IMR-90 (cell line): ENCODE measurements at regions not wholly inside any gene's neighbourhood (a gene's known extent, or its start where the extent isn't known, plus 50 kb on each side); places are given as distances from the start of the nearest gene placed in this dataset.

Source experiments
- ATAC-seq: fragments of 200-7000 bp; cut with Tn5 transposase; 2 replicates; pipeline ENCODE4 v1.9.1; 2020; ENCODE audit warnings: low read depth, mild to moderate bottlenecking, moderate library complexity
- BruUV-seq: library from RNA; stranded (reverse); fragments of 400-500 nt; replicated peaks from 2 replicates; lab custom pipeline; 2021; lab: Mats Ljungman, UMichigan
- CTCF ChIA-PET: fragments of 300-600 bp; formaldehyde crosslinking; extraction: SDS; loops from one replicate; lab custom pipeline; 2021; ENCODE audit warnings: antibody characterized with exemption; lab: Yijun Ruan, JAX
- POLR2A ChIA-PET: fragments of 300-600 bp; sonication (Branson Sonifier 250); formaldehyde crosslinking; loops from one replicate; lab custom pipeline; 2022; ENCODE audit warnings: antibody characterized with exemption; ENCODE audit not compliant: unreplicated experiment; lab: Charles Lee
- DNase-seq: peaks from one replicate; pipeline ENCODE4 v3.0.0; 2013
- H2AFZ ChIP-seq: replicated peaks from 2 replicates; pipeline ENCODE3; 2013; ENCODE audit warnings: low read length, mild to moderate bottlenecking; ENCODE audit not compliant: poor library complexity
- H2AK5ac ChIP-seq: 2 replicates; pipeline ENCODE4 v1.6.1; 2013; ENCODE audit warnings: low read depth, low read length, inconsistent platforms
- H2AK9ac ChIP-seq: replicated peaks from 2 replicates; pipeline ENCODE3; 2013; ENCODE audit warnings: mild to moderate bottlenecking, low read depth, low read length, moderate library complexity; ENCODE audit not compliant: poor library complexity
- H2BK120ac ChIP-seq: 2 replicates; pipeline ENCODE4 v1.6.1; 2013; ENCODE audit warnings: low read depth, low read length, inconsistent platforms
- H2BK15ac ChIP-seq: 3 replicates; pipeline ENCODE4 v1.6.1; 2013; ENCODE audit warnings: low read depth, low read length, inconsistent platforms
- H2BK20ac ChIP-seq: 2 replicates; pipeline ENCODE4 v1.6.1; 2013; ENCODE audit warnings: low read depth, mild to moderate bottlenecking, inconsistent platforms, low read length, moderate library complexity
- H2BK5ac ChIP-seq: 2 replicates; pipeline ENCODE4 v1.6.1; 2013; ENCODE audit warnings: mild to moderate bottlenecking, low read depth, low read length, inconsistent platforms; ENCODE audit not compliant: poor library complexity, severe bottlenecking
- H3K14ac ChIP-seq: replicated peaks from 2 replicates; pipeline ENCODE4 v1.6.1; 2013; ENCODE audit warnings: low read depth, low read length, inconsistent platforms
- H3K18ac ChIP-seq: 2 replicates; pipeline ENCODE4 v1.6.1; 2013; ENCODE audit warnings: low read depth, low read length, control low read depth
- H3K23ac ChIP-seq: 2 replicates; pipeline ENCODE4 v1.6.1; 2013; ENCODE audit warnings: low read depth, low read length, inconsistent platforms
- H3K27ac ChIP-seq: 2 replicates; pipeline ENCODE4 v1.5.1; 2013; ENCODE audit warnings: mild to moderate bottlenecking, control low read depth, low read length; ENCODE audit not compliant: insufficient read depth
- H3K27me3 ChIP-seq: 2 replicates; pipeline ENCODE4 v1.6.1; 2013; ENCODE audit warnings: low read length; ENCODE audit not compliant: control insufficient read depth, insufficient read depth
- H3K36me3 ChIP-seq: 2 replicates; pipeline ENCODE4 v1.6.1; 2013; ENCODE audit warnings: low read length, mixed read lengths; ENCODE audit not compliant: control insufficient read depth, insufficient read depth
- H3K4ac ChIP-seq: 2 replicates; pipeline ENCODE4 v1.6.1; 2013; ENCODE audit warnings: low read depth, low read length, inconsistent platforms
- H3K4me1 ChIP-seq: 2 replicates; pipeline ENCODE4 v1.6.1; 2013; ENCODE audit warnings: low read length, mixed read lengths; ENCODE audit not compliant: control insufficient read depth, insufficient read depth
- H3K4me2 ChIP-seq: 2 replicates; pipeline ENCODE4 v1.6.1; 2013; ENCODE audit warnings: low read depth, mild to moderate bottlenecking, control low read depth, low read length, moderate library complexity
- H3K4me3 ChIP-seq: 2 replicates; pipeline ENCODE4 v1.5.1; 2013; ENCODE audit warnings: low read depth, mild to moderate bottlenecking, control low read depth, low read length, moderate library complexity; ENCODE audit not compliant: insufficient read depth
- H3K56ac ChIP-seq: 2 replicates; pipeline ENCODE4 v1.6.1; 2013; ENCODE audit warnings: low read length, inconsistent platforms; ENCODE audit not compliant: insufficient read depth; ENCODE audit errors: extremely low read depth
- H3K79me1 ChIP-seq, 2 experiments: 2 replicates each; pipeline ENCODE4 v1.6.1; 2013; ENCODE audit warnings: low read length in 2 of 2, inconsistent platforms in 1 of 2, low read depth in 1 of 2
- H3K9ac ChIP-seq: 2 replicates; pipeline ENCODE4 v1.6.1; 2013; ENCODE audit warnings: low read depth, low read length, control low read depth
- H3K9me1 ChIP-seq: 2 replicates; pipeline ENCODE4 v1.6.1; 2013; ENCODE audit warnings: low read length, inconsistent platforms; ENCODE audit not compliant: insufficient read depth
- H3K9me3 ChIP-seq: 2 replicates; pipeline ENCODE4 v1.6.1; 2013; ENCODE audit warnings: low read length; ENCODE audit not compliant: control insufficient read depth, insufficient read depth
- H4K20me1 ChIP-seq: 2 replicates; pipeline ENCODE4 v1.6.1; 2013; ENCODE audit warnings: low read length, inconsistent platforms; ENCODE audit not compliant: insufficient read depth
- H4K5ac ChIP-seq: 2 replicates; pipeline ENCODE4 v1.6.1; 2013; ENCODE audit warnings: mild to moderate bottlenecking, low read depth, low read length, control low read depth
- H4K8ac ChIP-seq, 2 experiments: 2 replicates each; pipeline ENCODE4 v1.6.1; 2013; ENCODE audit warnings: low read depth in 2 of 2, low read length in 2 of 2, control low read depth in 1 of 2, inconsistent platforms in 1 of 2
- H4K91ac ChIP-seq: 2 replicates; pipeline ENCODE4 v1.6.1; 2013; ENCODE audit warnings: low read depth, low read length, inconsistent platforms; ENCODE audit not compliant: insufficient read depth
- BHLHE40 ChIP-seq: fragments of 150-350 bp; IDR thresholded peaks from 2 replicates; pipeline ENCODE4 v1.6.1; 2016; ENCODE audit warnings: mild to moderate bottlenecking, low read depth, low read length
- CEBPB ChIP-seq: IDR thresholded peaks from 2 replicates; pipeline ENCODE4 v1.6.1; 2012; ENCODE audit warnings: low read depth, low read length, improper control_type of control experiment
- CHD1 ChIP-seq: IDR thresholded peaks from 2 replicates; pipeline ENCODE4 v1.6.1; 2012; ENCODE audit warnings: low read depth, low read length, improper control_type of control experiment
- FOS ChIP-seq: fragments of 150-350 bp; IDR thresholded peaks from 2 replicates; pipeline ENCODE4 v1.6.1; 2016; ENCODE audit warnings: low read depth, low read length
- MAFK ChIP-seq: IDR thresholded peaks from 2 replicates; pipeline ENCODE4 v1.6.1; 2012; ENCODE audit warnings: low read depth, low read length, improper control_type of control experiment
- MXI1 ChIP-seq: IDR thresholded peaks from 2 replicates; pipeline ENCODE4 v1.6.1; 2012; ENCODE audit warnings: low read depth, mild to moderate bottlenecking, low read length, moderate library complexity, borderline replicate concordance
- NFE2L2 ChIP-seq: fragments of 150-350 bp; IDR thresholded peaks from 2 replicates; pipeline ENCODE4 v1.6.1; 2016; ENCODE audit warnings: low read depth, mild to moderate bottlenecking, low read length
- POLR2A ChIP-seq: IDR thresholded peaks from 2 replicates; pipeline ENCODE4 v1.6.1; 2012; ENCODE audit warnings: mild to moderate bottlenecking, low read depth, low read length
- RCOR1 ChIP-seq: IDR thresholded peaks from 2 replicates; pipeline ENCODE4 v1.6.1; 2012; ENCODE audit warnings: mild to moderate bottlenecking, low read length, improper control_type of control experiment; ENCODE audit not compliant: insufficient replicate concordance
- RFX5 ChIP-seq: IDR thresholded peaks from 2 replicates; pipeline ENCODE4 v1.8.0; 2012; ENCODE audit warnings: low read depth, mild to moderate bottlenecking, low read length, moderate library complexity
- SMC3 ChIP-seq: fragments of 150-350 bp; IDR thresholded peaks from 2 replicates; pipeline ENCODE4 v1.6.1; 2016; ENCODE audit warnings: low read depth, mild to moderate bottlenecking, antibody characterized with exemption, low read length, moderate library complexity
- WGBS, 2 experiments: methylation state at CpG; one replicate each; pipeline versions ENCODE4 v1.1.5 to v1.1.7; 2013; ENCODE audit warnings: missing lambda C conversion rate in 2 of 2; ENCODE audit not compliant: insufficient read length in 1 of 2; ENCODE audit errors: extremely low coverage in 2 of 2; 5-methylcytosine and 5-hydroxymethylcytosine counted together
- dilution Hi-C: fragments of 300-500 bp; cut with HindIII; formaldehyde crosslinking; loops from one replicate; pipeline ENCODE4 v1.14.3; 2018; ENCODE audit warnings: low sequenced_read_pairs; ENCODE audit not compliant: unreplicated experiment
- in situ Hi-C: fragments of 300-500 bp; cut with MboI; formaldehyde crosslinking; loops from 3 replicates; pipeline ENCODE4 v1.14.3; 2019; ENCODE audit warnings: low sequenced_read_pairs, inconsistent platforms, mixed read lengths
- intact Hi-C: fragments of 100-400 bp; cut with micrococcal nuclease; formaldehyde crosslinking; loops from 2 replicates; pipeline ENCODE4 v1.10.0; 2022
- TF ChIP-seq, protein P1 (sequence below): fragments of 150-350 bp; IDR thresholded peaks from 2 replicates; pipeline ENCODE4 v1.6.1; 2016; ENCODE audit warnings: low read depth, mild to moderate bottlenecking, low read length, moderate library complexity, borderline replicate concordance
- TF ChIP-seq, protein P2 (sequence below): fragments of 150-350 bp; IDR thresholded peaks from 2 replicates; pipeline ENCODE4 v1.6.1; 2017; ENCODE audit warnings: mild to moderate bottlenecking, antibody characterized with exemption, low read length, low read depth
- TF ChIP-seq, protein P3 (sequence below): conservative IDR thresholded peaks from 2 replicates; pipeline ENCODE4 v1.5.1; 2012; ENCODE audit warnings: mild to moderate bottlenecking, low read depth, low read length, improper control_type of control experiment

DNA sequence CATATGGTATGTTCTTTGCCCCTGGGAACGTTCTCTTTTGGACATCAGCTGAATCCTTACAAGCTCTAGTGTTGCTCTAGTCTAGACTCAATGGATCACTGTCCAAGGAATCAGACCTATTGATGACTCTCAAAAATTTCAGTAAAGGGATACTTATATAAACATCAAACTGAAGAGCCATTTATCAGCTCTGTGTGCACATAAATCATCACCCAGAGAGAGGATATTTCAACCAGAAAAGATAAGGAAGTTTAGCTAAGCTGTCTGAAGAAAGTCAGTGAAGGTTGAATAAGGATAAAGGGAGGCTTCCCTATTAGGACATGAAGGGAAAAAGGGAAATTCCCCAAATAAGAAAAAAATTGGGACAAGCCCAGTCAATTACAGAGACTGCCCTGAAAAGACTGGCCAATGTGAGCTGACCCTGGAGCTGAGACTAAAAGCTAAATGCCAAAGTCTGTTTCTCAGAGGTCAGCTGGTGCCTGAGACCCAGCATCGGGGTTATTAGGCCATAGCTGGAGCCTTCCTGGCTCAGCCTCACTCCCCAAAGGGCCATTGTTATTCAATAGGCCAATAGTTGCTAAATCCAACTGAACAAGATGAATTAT lies 424.1 kb upstream of the THBS1 start (continued):
- TF ChIP-seq, protein P1, sequence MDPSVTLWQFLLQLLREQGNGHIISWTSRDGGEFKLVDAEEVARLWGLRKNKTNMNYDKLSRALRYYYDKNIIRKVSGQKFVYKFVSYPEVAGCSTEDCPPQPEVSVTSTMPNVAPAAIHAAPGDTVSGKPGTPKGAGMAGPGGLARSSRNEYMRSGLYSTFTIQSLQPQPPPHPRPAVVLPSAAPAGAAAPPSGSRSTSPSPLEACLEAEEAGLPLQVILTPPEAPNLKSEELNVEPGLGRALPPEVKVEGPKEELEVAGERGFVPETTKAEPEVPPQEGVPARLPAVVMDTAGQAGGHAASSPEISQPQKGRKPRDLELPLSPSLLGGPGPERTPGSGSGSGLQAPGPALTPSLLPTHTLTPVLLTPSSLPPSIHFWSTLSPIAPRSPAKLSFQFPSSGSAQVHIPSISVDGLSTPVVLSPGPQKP, result no peak

DNA sequence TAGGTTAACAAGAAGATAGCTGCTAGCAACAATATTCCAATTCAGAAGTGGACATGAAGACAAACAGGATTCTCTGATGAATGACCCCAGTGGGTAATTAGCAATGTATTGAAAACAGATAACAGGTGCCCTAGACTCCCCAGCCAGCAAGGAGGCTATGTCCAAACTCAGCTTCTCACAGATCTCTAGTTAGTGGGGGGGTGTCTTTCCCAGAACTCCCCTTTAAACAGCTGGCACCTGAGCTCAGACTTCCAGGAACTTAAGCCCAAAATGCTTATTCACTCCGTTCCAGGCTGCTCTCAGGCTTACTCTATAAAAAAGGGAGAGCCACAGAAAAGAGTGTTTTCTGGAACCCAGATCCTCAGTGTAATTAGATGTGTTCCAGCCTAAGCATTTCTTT lies 423.0 kb upstream of the THBS1 start:
- dilution Hi-C loops (no loop called here), intact Hi-C loops (no loop called here), in situ Hi-C loops (loop anchor here (25.0 kb wide), 1 partner anchor 604 kb away; no protein-coding TSS in a partner anchor)
- no peak for DNase-seq
- no peak overlapping the region for H2BK120ac ChIP-seq
- no peak overlapping the region for H3K9ac ChIP-seq
- no peak overlapping the region for H3K56ac ChIP-seq
- no peak overlapping the region for H4K91ac ChIP-seq
- peaks cover 5% of the 10 kb centered on the region; the same call in 1 of the 2 replicates for H3K9me1 ChIP-seq
- H3K27me3 ChIP-seq, result no peaks in the 10 kb centered on the region
- ChIA-PET POLR2A (no interaction called here), CTCF (interaction anchor here (0.5 kb wide), 1 partner anchor 453 kb away, joined by 4 read pairs; no protein-coding TSS in a partner anchor)
- TF ChIP-seq MAFK (no peak), POLR2A (no peak), RFX5 (no peak), RCOR1 (no peak), BHLHE40 (no peak), FOS (no peak), MXI1 (no peak), CHD1 (no peak), NFE2L2 (no peak), SMC3 (no peak), CEBPB (no peak)
- TF ChIP-seq, protein P2, sequence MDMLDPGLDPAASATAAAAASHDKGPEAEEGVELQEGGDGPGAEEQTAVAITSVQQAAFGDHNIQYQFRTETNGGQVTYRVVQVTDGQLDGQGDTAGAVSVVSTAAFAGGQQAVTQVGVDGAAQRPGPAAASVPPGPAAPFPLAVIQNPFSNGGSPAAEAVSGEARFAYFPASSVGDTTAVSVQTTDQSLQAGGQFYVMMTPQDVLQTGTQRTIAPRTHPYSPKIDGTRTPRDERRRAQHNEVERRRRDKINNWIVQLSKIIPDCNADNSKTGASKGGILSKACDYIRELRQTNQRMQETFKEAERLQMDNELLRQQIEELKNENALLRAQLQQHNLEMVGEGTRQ, result no peak
- TF ChIP-seq, protein P3, sequence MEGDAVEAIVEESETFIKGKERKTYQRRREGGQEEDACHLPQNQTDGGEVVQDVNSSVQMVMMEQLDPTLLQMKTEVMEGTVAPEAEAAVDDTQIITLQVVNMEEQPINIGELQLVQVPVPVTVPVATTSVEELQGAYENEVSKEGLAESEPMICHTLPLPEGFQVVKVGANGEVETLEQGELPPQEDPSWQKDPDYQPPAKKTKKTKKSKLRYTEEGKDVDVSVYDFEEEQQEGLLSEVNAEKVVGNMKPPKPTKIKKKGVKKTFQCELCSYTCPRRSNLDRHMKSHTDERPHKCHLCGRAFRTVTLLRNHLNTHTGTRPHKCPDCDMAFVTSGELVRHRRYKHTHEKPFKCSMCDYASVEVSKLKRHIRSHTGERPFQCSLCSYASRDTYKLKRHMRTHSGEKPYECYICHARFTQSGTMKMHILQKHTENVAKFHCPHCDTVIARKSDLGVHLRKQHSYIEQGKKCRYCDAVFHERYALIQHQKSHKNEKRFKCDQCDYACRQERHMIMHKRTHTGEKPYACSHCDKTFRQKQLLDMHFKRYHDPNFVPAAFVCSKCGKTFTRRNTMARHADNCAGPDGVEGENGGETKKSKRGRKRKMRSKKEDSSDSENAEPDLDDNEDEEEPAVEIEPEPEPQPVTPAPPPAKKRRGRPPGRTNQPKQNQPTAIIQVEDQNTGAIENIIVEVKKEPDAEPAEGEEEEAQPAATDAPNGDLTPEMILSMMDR, result no peak
- no TSS peak for BruUV-seq
- no peaks in the 10 kb centered on the region for H4K20me1 ChIP-seq
- H2AK5ac ChIP-seq, result no peak overlapping the region
- H3K79me1 ChIP-seq, result no peaks in the 10 kb centered on the region
- H2AK9ac ChIP-seq, result no peak overlapping the region
- no peaks in the 10 kb centered on the region for H3K36me3 ChIP-seq
- no peaks in the 10 kb centered on the region for H3K9me3 ChIP-seq
- H2BK5ac ChIP-seq, result no peak overlapping the region
- H4K5ac ChIP-seq, result peak overlapping the region; percentile 6; the same call in 1 of the 2 replicates
- no peak for ATAC-seq
- no peak overlapping the region for H3K27ac ChIP-seq
- no CpG with 5 or more reads among the region's 1 CpG for WGBS, 2 experiments
- H4K8ac ChIP-seq, result no peak overlapping the region
- no peak overlapping the region for H2AFZ ChIP-seq
- H2BK20ac ChIP-seq, result no peak overlapping the region
- H3K4me3 ChIP-seq, result no peak overlapping the region
- no peak overlapping the region for H3K14ac ChIP-seq
- no peak overlapping the region for H3K4me2 ChIP-seq
- peaks cover 11% of the 10 kb centered on the region for H3K4me1 ChIP-seq
- no peak overlapping the region for H3K18ac ChIP-seq
- no peak overlapping the region for H3K23ac ChIP-seq
- H2BK15ac ChIP-seq, result peak overlapping the region; percentile 41; the same call in 1 of the 3 replicates
- H3K4ac ChIP-seq, result no peak overlapping the region; the same call in 1 of the 2 replicates
